ENCODE measurements at regions not wholly inside any gene's neighbourhood (a gene's known extent, or its start where the extent isn't known, plus 50 kb on each side); places are given as distances from the start of the nearest gene placed in this dataset.

DNA sequence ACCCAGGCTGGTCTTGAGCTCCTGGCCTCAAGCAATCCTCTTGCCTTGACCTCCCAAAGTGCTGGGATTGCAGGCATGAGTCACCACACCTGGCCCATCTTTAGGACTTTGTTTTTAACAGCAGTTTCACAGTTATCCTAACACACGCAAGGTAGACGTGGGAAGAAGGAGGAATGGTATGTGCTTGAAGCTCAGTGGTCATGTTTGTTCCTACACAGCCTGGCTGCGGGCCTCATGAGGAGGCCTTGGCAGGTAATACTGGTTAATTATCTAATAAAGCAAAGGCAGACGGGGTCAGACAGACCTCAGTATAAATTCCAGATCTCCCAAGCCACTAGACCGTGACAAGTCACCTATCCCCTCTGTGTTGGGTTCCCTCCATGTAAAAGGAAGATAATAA lies 271.8 kb downstream of the PCNX1 start:
- TF ChIP-seq, protein P1, sequence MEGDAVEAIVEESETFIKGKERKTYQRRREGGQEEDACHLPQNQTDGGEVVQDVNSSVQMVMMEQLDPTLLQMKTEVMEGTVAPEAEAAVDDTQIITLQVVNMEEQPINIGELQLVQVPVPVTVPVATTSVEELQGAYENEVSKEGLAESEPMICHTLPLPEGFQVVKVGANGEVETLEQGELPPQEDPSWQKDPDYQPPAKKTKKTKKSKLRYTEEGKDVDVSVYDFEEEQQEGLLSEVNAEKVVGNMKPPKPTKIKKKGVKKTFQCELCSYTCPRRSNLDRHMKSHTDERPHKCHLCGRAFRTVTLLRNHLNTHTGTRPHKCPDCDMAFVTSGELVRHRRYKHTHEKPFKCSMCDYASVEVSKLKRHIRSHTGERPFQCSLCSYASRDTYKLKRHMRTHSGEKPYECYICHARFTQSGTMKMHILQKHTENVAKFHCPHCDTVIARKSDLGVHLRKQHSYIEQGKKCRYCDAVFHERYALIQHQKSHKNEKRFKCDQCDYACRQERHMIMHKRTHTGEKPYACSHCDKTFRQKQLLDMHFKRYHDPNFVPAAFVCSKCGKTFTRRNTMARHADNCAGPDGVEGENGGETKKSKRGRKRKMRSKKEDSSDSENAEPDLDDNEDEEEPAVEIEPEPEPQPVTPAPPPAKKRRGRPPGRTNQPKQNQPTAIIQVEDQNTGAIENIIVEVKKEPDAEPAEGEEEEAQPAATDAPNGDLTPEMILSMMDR (IDR thresholded peaks at IDR 0.05; ENCODE audit: low read depth, low read length, missing control alignments), result no peak
- DNase-seq (ENCODE audit: extremely low read depth, low read depth), result no peak
- no peak overlapping the region for H3K4me3 ChIP-seq (replicated peaks; ENCODE audit: low read depth, low read length)

GRCh38 chr14:71180397-71180796 lies 273.1 kb downstream of the PCNX1 start:
- TF ChIP-seq, protein P1 (IDR thresholded peaks at IDR 0.05; ENCODE audit: low read depth, low read length, missing control alignments), result no peak
- no peak for DNase-seq (ENCODE audit: extremely low read depth, low read depth)
- H3K4me3 ChIP-seq (replicated peaks; ENCODE audit: low read depth, low read length), result no peak overlapping the region

- no peak overlapping the region for H3K4me3 ChIP-seq (replicated peaks; ENCODE audit: low read depth, low read length)
- TF ChIP-seq, protein P1 (IDR thresholded peaks at IDR 0.05; ENCODE audit: low read depth, low read length, missing control alignments), result no peak
- DNase-seq (ENCODE audit: extremely low read depth, low read depth), result no peak
These were observed 274.1 kb downstream of the PCNX1 start for GRCh38 chr14:71181215-71182003.

DNA sequence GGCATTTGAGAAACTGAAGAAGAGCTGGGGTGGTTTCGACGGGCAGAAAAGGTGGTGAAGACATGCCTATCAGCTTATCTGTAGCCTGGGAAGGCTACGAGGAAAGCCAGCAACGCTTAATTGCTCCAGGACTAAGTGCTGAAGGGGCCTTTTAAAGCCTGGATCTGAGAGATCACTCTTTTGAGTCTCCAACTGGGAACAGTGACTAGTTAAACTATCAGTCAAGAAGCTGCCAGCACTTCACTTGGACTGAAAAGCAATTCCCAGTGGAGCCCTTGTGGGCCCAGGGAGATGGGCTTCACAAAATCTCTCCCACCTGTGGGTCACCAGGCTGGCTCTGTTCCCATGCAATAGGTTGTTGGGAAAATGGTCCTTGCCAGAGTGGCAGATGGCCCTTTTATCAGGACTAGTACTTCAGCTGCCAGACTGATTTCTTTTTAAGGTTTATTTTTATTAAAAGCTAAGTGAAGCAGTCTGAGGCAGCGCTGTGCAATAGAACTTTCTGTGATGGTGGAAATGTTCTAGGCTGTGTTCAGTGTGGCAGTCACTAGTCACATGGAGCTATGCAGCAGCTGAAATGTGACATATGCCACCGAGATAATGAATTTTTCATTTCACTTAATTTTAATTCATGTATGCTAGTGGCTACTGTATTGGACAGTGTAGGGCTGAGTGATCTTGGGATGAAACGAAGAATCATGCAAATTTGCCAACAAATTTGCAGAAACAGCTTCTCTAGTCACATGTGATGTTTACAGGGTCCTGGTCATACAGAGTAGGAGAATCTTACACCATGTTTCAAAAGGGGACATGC lies 276.8 kb downstream of the PCNX1 start:
- H3K4me3 ChIP-seq (replicated peaks; ENCODE audit: low read depth, low read length), result no peak overlapping the region
- DNase-seq (ENCODE audit: extremely low read depth, low read depth), result no peak
- TF ChIP-seq, protein P1 (IDR thresholded peaks at IDR 0.05; ENCODE audit: low read depth, low read length, missing control alignments), result no peak

DNA sequence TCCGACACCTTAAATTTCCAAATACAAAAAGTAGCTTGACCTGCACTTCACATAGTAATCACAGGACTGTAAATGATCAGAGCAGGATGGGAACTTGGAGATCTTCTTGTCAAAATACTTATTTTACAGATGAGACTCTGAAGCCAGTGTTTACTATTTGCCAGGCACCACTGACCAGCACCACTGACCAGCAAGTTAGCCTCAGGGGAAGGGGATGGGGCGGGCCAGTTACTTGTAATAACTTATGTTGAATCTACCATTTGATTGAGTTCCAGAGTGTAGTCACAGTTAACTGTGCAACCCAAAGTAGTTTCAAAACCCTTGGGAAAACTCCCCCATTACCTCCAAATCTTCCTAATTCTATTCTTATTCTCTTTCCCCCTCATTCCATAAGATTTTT lies 278.4 kb downstream of the PCNX1 start:
- DNase-seq (ENCODE audit: extremely low read depth, low read depth), result no peak
- TF ChIP-seq, protein P1 (IDR thresholded peaks at IDR 0.05; ENCODE audit: low read depth, low read length, missing control alignments), result no peak
- no peak overlapping the region for H3K4me3 ChIP-seq (replicated peaks; ENCODE audit: low read depth, low read length)

- no peak overlapping the region for H3K4me3 ChIP-seq (replicated peaks; ENCODE audit: low read depth, low read length)
- TF ChIP-seq, protein P1 (IDR thresholded peaks at IDR 0.05; ENCODE audit: low read depth, low read length, missing control alignments), result no peak
- no peak for DNase-seq (ENCODE audit: extremely low read depth, low read depth)
These were observed 280.5 kb downstream of the PCNX1 start for GRCh38 chr14:71187633-71188356.

Measured in HFF-Myc (cell line).